ENCODE measurements at regions not wholly inside any gene's neighbourhood (a gene's known extent, or its start where the extent isn't known, plus 50 kb on each side); places are given as distances from the start of the nearest gene placed in this dataset.
"Not testable (repeated sequence)": the region's sequence is repeated elsewhere in the genome, so short reads cannot be mapped to it uniquely, and the experiment has no call there.

DNA sequence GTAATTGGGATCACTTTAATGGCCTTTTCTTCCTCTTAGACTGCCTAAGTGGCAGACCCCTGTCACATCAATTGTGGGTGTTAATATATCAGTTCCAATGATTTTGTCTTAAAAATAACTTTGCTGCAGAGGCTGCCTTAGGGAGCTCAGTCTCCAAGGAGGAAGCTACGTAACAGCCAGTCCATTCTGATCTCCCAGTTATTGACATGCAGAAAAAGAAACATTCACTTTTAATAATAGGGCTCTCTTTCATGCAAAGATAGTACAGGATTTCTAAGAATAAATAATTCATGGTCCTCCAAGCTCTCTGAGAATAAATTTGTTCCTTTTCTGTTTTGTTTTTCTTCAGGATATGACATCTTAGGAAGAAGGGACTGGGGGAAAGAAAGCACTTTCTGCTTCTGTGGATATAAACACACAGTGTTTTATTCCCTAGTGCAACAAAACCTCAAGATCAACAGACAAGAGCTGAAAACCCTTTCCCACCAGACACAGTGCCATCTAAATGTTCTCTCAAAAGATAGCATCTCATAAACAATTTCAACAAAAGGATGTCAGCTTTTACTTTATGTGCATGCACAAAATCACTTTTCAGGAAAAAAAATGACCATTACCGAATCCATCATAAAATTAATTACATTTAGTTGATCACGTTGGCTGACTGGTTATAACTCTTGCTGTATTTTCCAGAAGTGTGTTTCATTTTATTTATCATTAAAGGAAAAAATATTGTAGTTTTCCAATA, 372.4 kb upstream of the SLC7A11 start:
- no peak for DNase-seq (ENCODE audit: low read depth)

DNA sequence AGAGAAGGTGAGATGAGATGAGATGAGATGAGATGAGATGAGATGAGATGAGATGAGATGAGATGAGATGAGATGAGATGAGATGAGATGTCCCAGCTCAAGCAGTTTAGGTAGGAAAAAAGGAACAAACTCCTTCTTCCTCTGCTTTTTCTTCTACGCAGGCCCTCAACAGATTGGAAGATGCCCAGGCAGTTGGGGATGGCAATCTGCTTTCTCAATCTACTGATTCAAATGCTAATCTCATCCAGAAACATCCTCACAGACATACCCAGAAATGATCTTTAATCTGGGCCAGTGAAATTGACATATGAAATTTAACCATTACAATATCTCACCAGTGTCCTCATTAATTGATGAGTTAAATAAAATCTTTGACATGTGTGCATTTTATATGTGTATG, 370.3 kb upstream of the SLC7A11 start:
- DNase-seq (ENCODE audit: low read depth) = no peak

DNA sequence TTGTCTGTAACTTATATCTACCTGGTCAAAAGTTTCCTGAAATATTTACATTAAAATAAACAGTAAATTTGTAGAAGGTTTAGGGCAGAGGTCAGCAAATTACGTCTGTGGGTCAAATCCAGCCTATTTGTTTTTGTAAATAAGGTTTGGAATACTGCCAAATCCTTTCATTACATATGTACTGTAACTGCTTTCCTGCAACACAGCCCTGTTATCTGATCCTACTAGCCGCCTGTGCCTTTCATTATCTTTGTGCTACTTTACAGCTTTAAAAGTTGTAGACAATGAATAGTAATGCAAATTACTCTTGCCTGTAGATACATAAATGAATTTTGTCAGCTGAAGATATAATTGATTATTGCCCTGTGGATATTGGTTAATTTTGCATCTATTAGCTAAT, 369.6 kb upstream of the SLC7A11 start:
- DNase-seq (ENCODE audit: low read depth) = no peak

DNA sequence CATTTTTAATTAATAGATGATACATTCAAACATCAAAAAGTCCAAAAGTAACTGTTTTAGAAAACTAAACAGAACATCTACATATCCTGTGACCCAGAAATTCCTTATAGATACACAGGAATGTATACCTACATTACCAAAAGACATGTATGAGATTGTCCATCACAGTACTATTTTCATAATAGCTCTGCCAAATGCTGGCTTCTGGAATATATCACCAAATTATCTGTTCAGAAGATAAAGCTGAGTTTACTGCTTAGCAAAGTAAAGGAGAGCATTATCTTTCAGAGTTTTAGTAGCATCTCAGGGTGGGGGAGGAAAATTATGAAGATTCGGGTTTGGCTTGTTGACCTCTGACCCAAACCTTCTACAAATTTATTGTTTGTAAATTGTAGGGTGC, 368.9 kb upstream of the SLC7A11 start:
- DNase-seq (ENCODE audit: low read depth) = no peak

DNA sequence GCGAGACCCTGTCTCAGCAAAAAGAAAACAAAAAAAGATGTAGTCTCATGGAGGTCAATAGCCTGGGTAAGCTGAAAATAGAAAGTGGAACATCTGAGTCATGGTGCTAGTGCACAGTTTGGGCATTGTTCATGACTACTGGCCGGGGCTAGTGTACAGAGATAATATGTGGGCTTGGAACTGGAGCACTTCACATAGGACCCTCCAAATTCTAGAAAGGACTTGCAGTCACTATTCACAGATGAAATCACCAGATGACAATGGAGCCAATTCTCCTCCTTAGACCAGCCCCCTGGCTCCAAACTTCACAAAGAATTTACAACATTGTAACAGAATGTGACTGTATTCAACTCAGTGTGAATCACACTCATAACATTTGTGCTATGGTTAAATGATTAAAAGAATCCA, 367.8 kb upstream of the SLC7A11 start:
- DNase-seq (ENCODE audit: low read depth) = peak; percentile 86

DNA sequence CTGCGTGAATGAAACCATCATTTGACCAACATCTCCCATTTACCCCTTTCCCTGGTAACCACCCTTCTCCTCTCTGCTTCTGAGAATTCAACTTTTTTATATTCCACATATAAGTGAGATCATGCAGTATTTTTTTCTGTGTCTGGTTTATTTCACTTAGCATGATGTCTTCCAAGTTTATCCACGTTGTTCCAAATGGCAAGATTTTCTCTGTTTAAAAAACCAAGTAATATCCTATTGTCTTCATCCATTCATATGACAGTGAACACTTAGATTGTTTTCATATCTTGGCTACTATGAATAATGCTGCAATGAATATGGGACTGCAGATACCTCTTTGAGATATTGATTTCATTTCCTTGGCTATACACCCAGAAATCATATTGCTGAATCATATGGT, 362.4 kb upstream of the SLC7A11 start:
- DNase-seq (ENCODE audit: low read depth) = no peak

DNA sequence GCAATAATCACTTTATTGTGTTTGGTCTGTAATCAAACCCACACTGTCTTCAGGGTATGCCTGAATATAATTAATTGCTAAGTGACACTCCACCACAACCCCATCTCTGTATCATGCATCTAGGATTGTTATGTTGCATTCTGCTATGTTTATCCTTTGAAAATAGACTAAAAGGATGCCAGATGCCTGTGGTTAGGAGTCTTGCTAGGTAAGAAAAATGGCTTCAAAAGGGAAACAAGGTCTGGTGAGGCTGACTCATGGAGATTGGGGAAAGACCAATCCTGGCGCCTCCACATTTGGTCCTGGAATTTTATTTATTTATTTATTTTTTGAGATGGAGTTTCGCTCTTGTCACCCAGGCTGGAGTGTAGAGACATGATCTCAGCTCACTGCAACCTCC, 360.5 kb upstream of the SLC7A11 start:
- no peak for DNase-seq (ENCODE audit: low read depth)

DNA sequence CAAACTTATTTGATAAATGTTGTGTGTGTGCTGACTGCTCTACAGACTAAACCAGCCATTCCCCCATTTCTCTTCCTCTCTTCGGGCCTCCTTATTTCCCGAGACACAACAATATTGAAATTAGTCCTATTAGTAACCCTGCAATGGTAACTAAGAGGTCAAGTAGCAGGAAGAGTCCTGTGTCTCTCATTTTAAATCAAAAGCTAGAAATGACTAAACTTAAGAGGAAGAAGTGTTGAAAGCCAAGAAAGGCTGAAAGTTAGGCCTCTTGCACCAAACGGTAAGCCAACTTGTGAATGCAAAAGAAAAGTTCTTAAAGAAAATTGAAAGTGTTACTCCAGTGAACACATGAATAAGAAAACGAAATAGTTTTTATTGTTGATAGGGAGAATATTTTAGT, 357.8 kb upstream of the SLC7A11 start:
- DNase-seq (ENCODE audit: low read depth) = no peak

DNA sequence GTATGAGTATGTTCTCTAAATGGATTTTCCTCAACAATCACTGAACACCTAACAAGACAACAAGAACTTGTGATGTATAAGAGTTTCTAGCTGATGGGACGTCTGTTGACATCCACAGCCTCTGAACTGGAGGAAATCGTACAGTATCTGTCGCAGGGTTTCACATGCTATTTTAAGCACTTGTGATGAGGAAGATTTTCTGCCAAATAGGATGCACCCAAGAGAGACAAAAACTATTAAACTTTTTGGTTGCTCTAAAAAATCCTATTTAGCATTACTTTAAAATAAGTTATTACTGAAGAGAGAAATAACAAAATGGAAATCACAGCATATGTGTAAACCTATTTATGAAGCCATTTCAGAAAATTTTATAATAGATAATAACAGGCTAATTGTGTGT, 356.1 kb upstream of the SLC7A11 start:
- no peak for DNase-seq (ENCODE audit: low read depth)

DNA sequence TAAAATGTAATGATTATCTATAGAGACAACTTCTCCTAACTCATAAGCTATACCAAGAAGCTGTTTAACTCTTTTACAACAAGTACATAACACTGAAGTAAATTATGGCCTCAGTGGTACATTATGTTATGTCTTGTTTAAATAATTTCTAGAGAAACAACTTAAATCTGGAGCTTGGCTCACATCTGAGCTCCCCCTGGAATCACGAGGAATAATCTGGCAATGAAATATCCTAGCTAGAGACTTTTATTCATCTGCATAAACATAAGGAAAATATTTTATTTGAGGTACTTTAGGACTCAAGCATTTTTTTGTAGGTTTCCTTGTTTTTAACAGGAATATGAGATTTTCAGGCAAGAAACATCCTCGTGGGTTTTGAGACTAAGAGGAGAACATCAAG, 354.7 kb upstream of the SLC7A11 start:
- DNase-seq (ENCODE audit: low read depth) = no peak

DNA sequence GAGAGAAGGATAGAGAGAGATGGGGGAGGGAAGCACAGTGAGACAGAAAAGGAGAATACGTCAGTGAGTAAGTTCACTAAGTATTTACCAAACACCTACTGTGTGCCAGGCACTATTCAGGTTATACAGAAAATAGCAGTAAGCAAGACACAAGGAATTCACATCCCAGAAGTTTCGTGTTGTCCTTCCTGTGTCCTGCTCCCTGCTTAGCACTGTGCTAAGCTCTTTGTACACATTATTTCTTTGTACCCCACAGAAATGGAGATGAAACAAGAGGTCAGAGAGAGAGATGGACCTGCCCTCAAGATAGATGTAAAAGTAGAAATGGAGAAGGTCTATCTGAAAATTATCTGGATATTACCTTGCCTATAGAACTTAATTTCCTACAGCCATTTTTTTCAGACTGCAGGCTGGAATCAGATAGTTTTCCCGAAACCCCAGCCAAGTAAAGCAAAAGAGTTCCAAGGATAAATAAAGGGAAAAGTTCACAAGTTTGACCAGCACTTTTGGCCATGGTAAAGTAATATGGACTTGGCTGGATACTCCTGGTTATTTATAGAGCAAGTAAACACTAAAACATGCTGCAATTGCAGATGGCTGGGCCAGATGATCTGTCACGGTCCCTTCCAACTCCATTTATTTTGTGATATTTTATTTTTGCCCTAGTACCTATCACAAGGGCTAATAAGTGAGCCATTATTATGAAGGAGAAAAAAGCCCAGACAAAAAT, 353.7 kb upstream of the SLC7A11 start:
- peak; percentile 63 for DNase-seq (ENCODE audit: low read depth)

DNA sequence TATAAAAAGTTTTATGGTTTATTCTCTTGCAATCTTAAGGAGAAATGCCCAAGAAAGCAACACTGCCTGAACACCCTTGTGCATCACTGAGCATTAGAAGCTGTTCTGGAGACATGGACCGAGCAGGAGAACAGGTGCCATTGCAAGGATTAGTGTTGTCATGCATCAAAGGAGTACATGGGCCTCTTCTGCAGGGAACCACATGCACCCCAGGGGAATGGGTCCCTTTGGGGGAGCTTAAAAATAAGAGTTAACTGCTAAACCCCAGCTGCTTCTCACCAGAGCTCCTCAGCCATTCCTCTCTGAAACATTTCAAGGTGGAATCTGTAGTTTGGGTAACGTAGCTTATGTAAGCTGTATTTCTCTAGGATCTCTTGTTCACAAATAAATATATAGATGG, 353.0 kb upstream of the SLC7A11 start:
- DNase-seq (ENCODE audit: low read depth) = no peak

DNA sequence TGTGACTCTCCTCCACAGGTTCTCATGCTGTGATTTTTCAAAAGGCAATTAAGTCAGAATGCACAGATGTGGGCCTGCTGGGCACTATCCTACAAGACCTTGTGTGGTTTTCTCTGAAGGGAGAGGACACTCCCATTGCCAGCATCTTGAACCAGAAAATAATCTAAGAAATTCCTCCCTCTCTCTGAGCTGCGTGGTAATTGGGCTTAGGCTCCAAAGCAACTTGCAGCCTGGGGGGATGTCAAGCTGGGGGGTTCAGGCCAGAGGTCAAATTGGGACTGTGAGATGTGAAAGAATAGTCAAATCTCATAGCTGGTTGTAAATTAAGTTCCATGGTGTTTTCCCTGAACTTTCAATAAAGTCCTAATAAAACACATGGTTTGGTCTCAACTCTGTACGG, 350.6 kb upstream of the SLC7A11 start:
- no peak for DNase-seq (ENCODE audit: low read depth)

DNA sequence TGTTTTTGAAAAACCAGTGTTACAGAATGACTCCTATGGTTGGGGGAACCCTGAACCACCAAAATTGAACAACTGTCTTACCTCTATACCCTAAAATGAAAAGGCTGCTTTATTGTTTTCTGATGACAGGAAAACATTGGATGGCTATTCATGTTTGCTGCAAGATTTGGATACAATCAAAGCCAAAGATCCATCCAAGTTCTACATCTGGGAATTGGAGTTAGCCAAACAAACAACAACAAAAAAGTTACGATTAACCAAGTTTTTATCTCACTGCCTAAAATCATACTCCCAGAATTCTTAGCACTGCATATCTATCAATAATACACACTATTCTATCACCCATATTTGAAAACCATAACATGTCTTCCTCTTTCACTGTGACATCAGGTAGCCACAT, 349.7 kb upstream of the SLC7A11 start:
- no peak for DNase-seq (ENCODE audit: low read depth)

DNA sequence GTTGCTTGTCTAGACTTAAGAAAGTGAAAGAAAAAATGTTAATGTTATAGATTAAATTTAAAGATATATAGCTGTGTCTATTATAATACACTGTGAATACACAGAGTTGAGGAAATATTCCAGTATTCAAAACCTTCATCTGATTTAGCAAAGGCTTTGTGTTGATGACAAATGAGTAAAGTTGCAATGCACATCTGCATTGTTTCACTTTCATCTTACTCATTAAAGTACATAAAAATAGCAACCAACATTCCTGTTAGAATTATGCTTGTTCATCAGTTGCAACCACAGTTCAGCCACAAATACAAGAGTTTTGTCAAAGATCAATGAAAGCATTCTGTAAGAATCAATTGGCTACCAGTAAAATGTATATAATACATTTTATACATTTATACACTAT, 346.4 kb upstream of the SLC7A11 start:
- no peak for DNase-seq (ENCODE audit: low read depth)

DNA sequence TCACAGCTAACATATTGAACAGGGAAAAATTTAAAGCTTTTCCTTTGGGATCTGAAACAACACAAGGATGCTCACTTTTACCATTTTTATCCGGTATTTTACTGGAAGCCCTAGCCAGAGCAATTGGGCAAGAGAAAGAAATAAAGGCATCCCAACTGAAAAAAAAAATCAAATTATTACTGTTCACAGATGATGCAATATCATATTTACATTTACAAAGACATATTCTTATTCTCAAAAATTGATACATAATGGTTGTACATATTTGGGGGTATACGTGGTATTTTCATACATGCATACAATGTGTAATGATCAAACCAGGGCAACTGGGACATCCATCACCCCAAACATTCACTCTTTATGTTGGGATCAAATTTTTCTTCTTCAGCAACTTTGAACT, 337.0 kb upstream of the SLC7A11 start:
- no peak for DNase-seq (ENCODE audit: low read depth)

DNA sequence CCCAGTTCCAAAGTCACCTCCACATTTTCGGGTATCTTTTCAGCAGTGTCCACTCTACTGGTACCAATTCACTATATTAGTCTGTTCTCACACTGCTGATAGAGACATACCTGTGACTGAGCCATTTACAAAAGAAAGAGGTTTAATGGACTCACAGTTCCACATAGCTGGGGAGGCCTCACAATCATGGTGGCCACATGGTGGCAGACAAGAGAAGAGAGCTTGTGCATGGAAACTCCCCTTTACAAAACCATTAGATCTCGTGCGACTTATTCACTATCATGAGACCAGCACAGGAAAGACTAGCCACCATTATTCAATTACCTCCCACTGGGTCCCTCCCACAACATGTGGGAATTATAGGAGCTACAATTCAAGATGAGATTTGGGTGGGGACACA, 335.7 kb upstream of the SLC7A11 start:
- DNase-seq (ENCODE audit: low read depth) = not testable (repeated sequence)

DNA sequence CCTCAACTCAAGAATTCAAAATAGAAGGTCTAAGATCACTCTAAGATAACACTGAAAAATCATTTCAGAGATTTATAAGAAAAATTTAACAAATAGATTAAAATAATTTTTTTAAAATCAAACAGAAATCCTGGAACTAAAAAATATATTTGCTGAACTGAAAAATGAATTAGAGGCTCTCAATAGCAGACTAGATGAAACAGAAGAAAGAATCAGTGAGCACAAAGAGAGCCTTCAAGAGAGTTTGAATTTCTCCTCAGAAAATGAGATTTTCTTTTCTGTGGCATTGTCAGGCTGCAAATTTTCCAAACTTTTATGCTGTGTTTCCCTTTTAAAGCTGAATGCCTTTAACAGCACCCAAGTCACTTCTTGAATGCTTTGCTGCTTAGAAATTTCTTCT, 335.0 kb upstream of the SLC7A11 start:
- DNase-seq (ENCODE audit: low read depth) = no peak

DNA sequence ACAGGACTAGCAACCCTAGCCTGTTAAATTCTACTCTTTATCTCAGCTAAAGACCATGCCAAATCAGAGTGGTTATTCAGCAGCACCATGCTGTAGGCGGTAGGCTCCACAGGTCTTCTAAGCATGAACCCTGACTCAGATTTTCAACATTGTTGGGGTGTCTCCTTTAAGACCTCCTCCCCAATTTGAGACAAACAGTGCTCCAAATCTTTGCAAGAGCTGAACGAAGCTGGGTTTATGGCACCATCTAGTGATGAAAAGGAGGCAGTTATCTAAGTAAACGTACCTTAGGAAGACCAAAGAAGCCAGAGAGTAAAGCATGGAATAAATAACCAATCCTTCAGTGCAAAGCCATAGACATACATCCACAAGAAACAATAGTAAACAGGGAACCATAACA, 334.5 kb upstream of the SLC7A11 start:
- no peak for DNase-seq (ENCODE audit: low read depth)

DNA sequence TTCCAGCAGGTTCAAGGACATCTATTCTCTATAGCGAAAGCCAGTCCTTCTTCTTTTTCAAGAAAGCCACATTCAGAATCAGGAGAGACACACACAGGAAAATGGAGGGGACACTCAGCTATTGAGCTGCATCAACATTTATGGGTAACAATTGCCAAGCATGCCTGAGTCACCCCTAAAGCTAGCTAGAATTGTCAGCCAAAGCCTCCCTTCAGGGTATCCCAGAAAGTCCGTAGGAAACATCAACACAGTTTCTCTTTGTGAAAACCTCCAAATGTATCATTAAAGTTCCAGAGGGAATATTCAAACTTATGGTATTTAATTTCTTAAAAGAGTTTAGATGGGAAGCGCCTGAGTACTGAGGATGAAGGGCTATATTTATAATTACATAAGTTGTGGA, 331.1 kb upstream of the SLC7A11 start:
- DNase-seq (ENCODE audit: low read depth) = peak; percentile 71

DNA sequence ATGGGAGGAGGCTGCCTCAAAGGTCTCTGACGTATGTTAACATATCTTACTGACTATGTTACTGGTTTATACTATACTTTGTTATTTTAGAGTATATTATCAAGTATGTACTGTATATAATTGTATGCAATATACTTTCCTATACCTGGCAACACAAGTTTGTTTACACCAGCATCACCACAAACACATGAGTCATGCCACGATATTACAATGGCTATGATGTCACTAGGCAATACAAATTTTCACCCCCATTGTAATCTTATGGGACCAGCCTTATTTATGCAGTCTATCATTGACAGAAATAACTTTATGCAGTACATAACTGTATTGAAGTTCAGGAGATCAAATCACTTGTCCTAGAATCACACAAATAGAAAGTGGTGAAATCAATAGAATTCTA, 329.9 kb upstream of the SLC7A11 start:
- DNase-seq (ENCODE audit: low read depth) = no peak

DNA sequence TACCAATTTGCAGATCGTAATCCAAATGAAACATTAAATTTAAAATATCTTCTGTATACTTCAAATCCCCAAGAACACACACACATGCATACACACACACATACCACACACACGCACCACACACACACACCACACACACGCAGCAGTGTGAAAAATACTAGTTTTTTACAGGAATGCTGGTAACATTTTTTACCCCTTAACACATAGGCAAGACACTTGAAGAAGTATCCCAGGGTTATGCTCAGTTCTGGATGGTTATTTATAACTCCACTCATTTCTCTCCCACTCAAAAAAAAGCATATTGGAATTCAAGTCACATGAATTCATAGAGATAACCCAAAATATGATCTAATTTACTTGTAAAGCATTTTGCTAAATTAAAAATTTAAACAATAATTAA, 325.5 kb upstream of the SLC7A11 start:
- DNase-seq (ENCODE audit: low read depth) = no peak

DNA sequence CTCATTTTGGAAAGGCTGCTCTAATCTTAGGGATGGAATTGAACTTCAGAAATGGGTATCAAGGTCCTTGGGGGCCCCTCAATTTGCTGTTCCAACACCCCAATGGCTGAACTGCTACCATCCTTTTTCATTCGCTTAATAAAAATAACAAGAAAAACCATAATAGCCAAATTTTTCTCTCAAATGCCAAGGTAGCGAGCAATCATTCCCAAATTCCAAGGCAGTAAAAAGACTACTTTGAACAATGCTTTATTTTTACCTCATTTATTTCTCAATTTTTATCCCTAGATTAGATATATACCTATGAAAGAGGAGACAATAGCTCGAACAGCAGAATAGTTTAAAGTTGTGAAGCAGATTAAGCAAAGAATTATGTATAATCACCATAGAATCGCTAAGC, 323.4 kb upstream of the SLC7A11 start:
- no peak for DNase-seq (ENCODE audit: low read depth)

DNA sequence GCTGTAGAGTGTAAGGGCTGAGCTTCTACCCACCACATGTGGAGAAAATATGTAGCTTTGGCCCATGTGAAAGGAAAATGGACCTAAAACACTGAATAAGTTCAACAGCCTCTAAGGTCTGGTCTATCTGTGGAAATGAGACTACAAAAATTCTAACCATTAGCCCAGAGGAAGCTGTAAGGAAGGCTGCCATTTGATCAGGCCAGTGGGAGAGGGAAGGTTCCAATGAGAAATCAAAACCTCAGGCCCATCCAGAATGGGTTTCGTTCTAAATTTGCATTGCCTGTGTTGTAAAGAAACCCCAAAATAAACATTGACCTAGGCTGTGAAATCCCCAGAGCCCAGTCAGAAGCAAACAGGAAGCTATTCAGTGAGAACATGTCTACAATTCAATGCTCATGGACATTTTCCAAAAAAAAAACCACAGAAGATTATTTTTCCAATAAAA, 320.4 kb upstream of the SLC7A11 start:
- DNase-seq (ENCODE audit: low read depth) = peak; percentile 58

Data from stromal cell of bone marrow (primary cell).